Esophagus muscularis mucosa (tissue), 4 donors: ENCODE measurements at regions not wholly inside any gene's neighbourhood (a gene's known extent, or its start where the extent isn't known, plus 50 kb on each side); places are given as distances from the start of the nearest gene placed in this dataset.

Source experiments
- DNase-seq: peaks from one replicate; pipeline ENCODE4 v3.0.0-alpha.2; 2017; ENCODE audit errors: extremely low spot score
- H3K27ac ChIP-seq, 4 donors: fragments of 200-600 bp; sonication (generic); replicated peaks in 1 of 4; 1 replicate in 3 of 4; 2 replicates in 1 of 4; pipeline ENCODE4 v1.5.1; 2016 to 2019; ENCODE audit warnings: mild to moderate bottlenecking in 1 of 4
- H3K27me3 ChIP-seq, 4 donors: fragments of 200-600 bp; sonication (generic); one replicate each; pipeline versions ENCODE4 v1.5.1 to v1.6.0; 2016 to 2019
- H3K36me3 ChIP-seq, 4 donors: fragments of 200-600 bp; sonication (generic); one replicate each; pipeline ENCODE4 v1.5.1; 2016 to 2019
- H3K4me1 ChIP-seq, 4 donors: fragments of 200-600 bp; sonication (generic); one replicate each; pipeline ENCODE4 v1.5.1; 2016 to 2019
- H3K4me3 ChIP-seq, 4 donors: fragments of 200-600 bp; sonication (generic); 1 replicate in 2 of 4; 2 replicates in 2 of 4; pipeline ENCODE4 v1.5.1; 2016 to 2019; ENCODE audit warnings: mild to moderate bottlenecking in 4 of 4, moderate library complexity in 1 of 4
- H3K9me3 ChIP-seq, 4 donors: fragments of 200-600 bp; sonication (generic); 1 replicate in 3 of 4; 2 replicates in 1 of 4; pipeline ENCODE4 v1.5.1; 2016 to 2019
- EP300 ChIP-seq: sonication (generic); formaldehyde crosslinking; IDR thresholded peaks from one replicate; pipeline ENCODE4 v1.6.1; 2017; ENCODE audit warnings: antibody characterized with exemption
- POLR2A ChIP-seq: fragments of 450-650 bp; IDR thresholded peaks from one replicate; pipeline ENCODE4 v1.6.1; 2017; ENCODE audit warnings: antibody characterized with exemption, moderate library complexity, mild to moderate bottlenecking, low read depth
- POLR2AphosphoS5 ChIP-seq, 2 donors: sonication (generic); formaldehyde crosslinking; IDR thresholded peaks; one replicate each; pipeline ENCODE4 v1.6.1; 2017; ENCODE audit warnings: antibody characterized with exemption in 2 of 2
- WGBS: methylation state at CpG from one replicate; pipeline ENCODE4 v1.1.5; 2018; 5-methylcytosine and 5-hydroxymethylcytosine counted together
- intact Hi-C: fragments of 100-400 bp; cut with DNase I; formaldehyde crosslinking; loops from one replicate; pipeline ENCODE4 v1.15.1; 2023
- TF ChIP-seq, protein P1 (sequence below), 3 experiments: fragments of 200-600 bp in 2 of 3; fragments of 450-650 bp in 1 of 3; sonication (generic) in 2 of 3; IDR thresholded peaks; one replicate each; pipeline ENCODE4 v1.5.1; 2017 to 2019; ENCODE audit warnings: antibody characterized with exemption in 3 of 3, mild to moderate bottlenecking in 2 of 3, moderate library complexity in 1 of 3

DNA sequence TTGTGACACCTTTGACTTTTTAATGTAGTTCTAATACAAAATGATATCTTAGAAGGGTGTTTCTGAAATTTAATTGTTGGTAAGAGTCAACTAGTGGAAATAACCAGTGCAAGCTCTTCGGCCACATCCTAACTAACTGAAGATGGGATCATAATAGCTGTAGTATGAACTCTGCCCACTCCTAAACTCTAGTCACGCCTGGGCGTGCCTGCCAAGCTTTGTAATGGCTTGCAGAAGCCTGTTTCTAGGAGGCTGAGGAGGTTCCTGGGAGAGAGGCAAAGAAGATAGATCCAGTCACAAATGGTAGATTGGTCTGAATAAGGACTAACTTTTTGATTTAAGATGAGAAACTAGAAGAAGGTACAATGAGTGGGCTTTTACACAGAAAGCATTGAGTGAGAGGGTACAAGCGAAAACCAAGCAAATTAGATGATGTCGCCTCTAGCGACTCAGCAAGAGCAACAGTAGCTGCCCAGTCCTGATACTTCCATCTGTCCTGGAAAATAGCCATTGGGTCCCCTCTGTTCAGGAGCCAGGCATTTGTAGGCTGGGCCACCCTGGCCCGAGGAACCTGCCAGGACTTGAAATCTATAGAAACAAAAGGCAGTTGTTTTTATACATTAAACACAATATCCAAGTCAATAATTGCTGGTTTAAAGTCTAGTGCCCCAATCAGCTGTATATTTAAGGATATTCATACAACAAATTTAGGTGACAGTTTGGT is 148.8 kb downstream of the SLC38A4 start:
- H3K27ac ChIP-seq, result no peak overlapping the region
- H3K27me3 ChIP-seq, result no peaks in the 10 kb centered on the region
- intact Hi-C loops, result no loop called here
- no peaks in the 10 kb centered on the region for H3K9me3 ChIP-seq
- DNase-seq, result no peak
- no peak overlapping the region for H3K4me3 ChIP-seq
- WGBS, result 89% methylated on average over 7 of the region's 7 CpGs
- TF ChIP-seq POLR2A (no peak), EP300 (no peak), POLR2AphosphoS5 (IDR thresholded peaks at IDR 0.05) (no peak)
- TF ChIP-seq, protein P1, sequence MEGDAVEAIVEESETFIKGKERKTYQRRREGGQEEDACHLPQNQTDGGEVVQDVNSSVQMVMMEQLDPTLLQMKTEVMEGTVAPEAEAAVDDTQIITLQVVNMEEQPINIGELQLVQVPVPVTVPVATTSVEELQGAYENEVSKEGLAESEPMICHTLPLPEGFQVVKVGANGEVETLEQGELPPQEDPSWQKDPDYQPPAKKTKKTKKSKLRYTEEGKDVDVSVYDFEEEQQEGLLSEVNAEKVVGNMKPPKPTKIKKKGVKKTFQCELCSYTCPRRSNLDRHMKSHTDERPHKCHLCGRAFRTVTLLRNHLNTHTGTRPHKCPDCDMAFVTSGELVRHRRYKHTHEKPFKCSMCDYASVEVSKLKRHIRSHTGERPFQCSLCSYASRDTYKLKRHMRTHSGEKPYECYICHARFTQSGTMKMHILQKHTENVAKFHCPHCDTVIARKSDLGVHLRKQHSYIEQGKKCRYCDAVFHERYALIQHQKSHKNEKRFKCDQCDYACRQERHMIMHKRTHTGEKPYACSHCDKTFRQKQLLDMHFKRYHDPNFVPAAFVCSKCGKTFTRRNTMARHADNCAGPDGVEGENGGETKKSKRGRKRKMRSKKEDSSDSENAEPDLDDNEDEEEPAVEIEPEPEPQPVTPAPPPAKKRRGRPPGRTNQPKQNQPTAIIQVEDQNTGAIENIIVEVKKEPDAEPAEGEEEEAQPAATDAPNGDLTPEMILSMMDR (IDR thresholded peaks at IDR 0.05), result no peak
- no peaks in the 10 kb centered on the region for H3K36me3 ChIP-seq
- H3K4me1 ChIP-seq, result peaks cover 0 to 5% (median 2%) of the 10 kb centered on the region in 4 donors

DNA sequence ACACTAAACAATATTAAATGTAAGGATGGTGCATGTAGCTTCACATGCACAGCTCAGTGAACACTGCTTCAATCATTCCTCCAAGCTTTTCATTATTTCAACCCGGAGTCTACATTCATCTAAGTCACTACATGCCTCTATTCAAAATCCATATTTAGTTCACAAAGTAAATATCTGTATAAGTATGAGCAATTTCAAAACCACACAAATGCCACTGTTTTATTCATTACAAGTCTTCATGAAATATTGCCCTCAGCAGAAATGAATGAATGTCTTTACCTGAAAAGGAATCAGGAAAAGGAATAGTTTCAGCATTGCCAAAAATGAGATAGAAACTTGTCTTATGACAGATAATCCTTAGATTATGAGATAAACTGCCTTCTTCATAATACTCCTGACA is 149.4 kb downstream of the SLC38A4 start:
- WGBS, result 76% methylated on average over 1 of the region's 1 CpG
- Histone ChIP-seq H3K4me1 (peaks cover 0 to 7% (median 4%) of the 10 kb centered on the region in 4 donors), H3K27ac (no peak overlapping the region), H3K36me3 (no peaks in the 10 kb centered on the region), H3K27me3 (no peaks in the 10 kb centered on the region), H3K9me3 (no peaks in the 10 kb centered on the region), H3K4me3 (no peak overlapping the region)
- intact Hi-C loops, result no loop called here
- no peak for TF ChIP-seq POLR2AphosphoS5 (IDR thresholded peaks at IDR 0.05)
- TF ChIP-seq POLR2A, result no peak
- TF ChIP-seq EP300, result no peak
- TF ChIP-seq, protein P1 (IDR thresholded peaks at IDR 0.05), result no peak
- DNase-seq, result no peak

DNA sequence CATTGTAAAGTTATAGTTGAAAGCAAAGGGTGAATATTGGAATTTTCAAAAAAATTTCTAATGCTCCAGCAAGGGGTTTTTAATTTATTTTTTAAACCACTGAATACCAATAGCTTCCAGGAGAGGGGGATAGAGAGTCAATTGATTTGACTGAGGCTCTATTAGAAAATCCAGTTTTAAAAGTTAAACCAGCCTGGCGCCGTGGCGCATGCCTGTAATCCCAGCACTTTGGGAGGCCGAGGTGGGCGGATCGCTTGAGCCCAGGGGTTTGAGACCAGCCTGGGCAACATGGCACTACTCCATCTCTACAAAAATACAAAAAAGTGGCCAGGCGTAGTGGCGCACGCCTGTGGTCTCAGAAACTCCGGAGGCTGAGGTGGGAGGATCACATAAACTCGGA is 150.1 kb downstream of the SLC38A4 start:
- intact Hi-C loops, result no loop called here
- no peak overlapping the region for H3K4me3 ChIP-seq
- no peaks in the 10 kb centered on the region for H3K9me3 ChIP-seq
- H3K36me3 ChIP-seq, result no peaks in the 10 kb centered on the region
- 58% methylated on average over 11 of the region's 11 CpGs for WGBS
- H3K27ac ChIP-seq, result no peak overlapping the region
- no peak for DNase-seq
- peaks cover 0 to 13% (median 11%) of the 10 kb centered on the region in 4 donors for H3K4me1 ChIP-seq
- no peak for TF ChIP-seq POLR2A
- TF ChIP-seq, protein P1 (IDR thresholded peaks at IDR 0.05), result peak; percentile 72 to 79 (median 73)
- no peaks in the 10 kb centered on the region for H3K27me3 ChIP-seq

DNA sequence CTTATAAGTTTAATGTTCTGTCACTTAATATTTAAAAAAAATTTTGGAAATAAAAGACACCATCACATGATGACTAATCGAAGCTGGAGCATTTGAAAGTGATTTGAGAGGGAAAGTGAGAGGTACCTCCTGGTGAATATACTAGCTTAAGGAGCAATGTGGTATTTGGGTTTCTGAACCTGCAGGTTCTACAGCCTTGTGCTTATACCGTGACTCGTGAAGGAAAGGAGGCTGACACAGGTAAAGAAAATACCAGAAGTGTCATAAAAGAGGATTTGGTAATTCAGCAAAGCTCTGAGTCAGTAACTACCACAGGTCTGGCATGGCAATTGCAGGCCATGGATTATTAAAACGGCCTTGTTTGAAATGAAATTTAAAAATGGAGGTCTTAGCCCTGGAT is 151.0 kb downstream of the SLC38A4 start:
- Histone ChIP-seq H3K4me3 (no peak overlapping the region), H3K9me3 (no peaks in the 10 kb centered on the region), H3K36me3 (no peaks in the 10 kb centered on the region), H3K4me1 (peaks cover 0 to 16% (median 13%) of the 10 kb centered on the region in 4 donors), H3K27ac (no peak overlapping the region), H3K27me3 (no peaks in the 10 kb centered on the region)
- 93% methylated on average over 4 of the region's 4 CpGs for WGBS
- intact Hi-C loops, result no loop called here
- TF ChIP-seq, protein P1 (IDR thresholded peaks at IDR 0.05), result no peak
- TF ChIP-seq POLR2A (no peak), EP300 (no peak), POLR2AphosphoS5 (IDR thresholded peaks at IDR 0.05) (no peak)
- DNase-seq, result no peak

DNA sequence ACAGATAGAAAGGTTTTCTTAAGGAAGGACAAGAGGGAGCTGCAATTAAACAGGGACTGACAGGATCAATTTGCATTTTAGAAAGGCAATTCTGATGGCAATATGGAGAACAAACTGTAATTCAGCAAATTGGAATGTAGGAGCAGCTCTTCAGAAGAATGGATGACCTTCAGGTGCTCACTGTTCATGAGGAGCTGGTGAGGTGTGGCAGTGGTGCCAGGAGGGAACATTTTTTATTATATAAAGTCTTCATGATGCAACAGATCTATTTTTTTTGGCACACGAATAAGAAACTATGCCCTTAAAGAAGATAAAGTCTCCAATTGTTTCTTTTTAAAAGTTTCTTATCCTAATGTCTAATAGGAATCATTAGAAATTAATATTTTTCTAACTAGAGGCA is 151.7 kb downstream of the SLC38A4 start:
- Histone ChIP-seq H3K27ac (no peak overlapping the region), H3K4me1 (peaks cover 0 to 16% (median 13%) of the 10 kb centered on the region in 4 donors), H3K4me3 (no peak overlapping the region), H3K9me3 (no peaks in the 10 kb centered on the region), H3K36me3 (no peaks in the 10 kb centered on the region), H3K27me3 (no peaks in the 10 kb centered on the region)
- DNase-seq, result no peak
- 79% methylated on average over 1 of the region's 1 CpG for WGBS
- TF ChIP-seq POLR2AphosphoS5 (IDR thresholded peaks at IDR 0.05) (no peak), EP300 (no peak), POLR2A (no peak)
- TF ChIP-seq, protein P1 (IDR thresholded peaks at IDR 0.05), result no peak
- intact Hi-C loops, result no loop called here
